T-helper 2 cell treated with Interferon-gamma antibody and Interleukin-4, amounts not matched to agents 5 μg/mL and 100 μg/mL, for 36 hours (primary cell): ENCODE measurements at regions not wholly inside any gene's neighbourhood (a gene's known extent, or its start where the extent isn't known, plus 50 kb on each side); places are given as distances from the start of the nearest gene placed in this dataset.

Experiments
- DNase-seq: peaks from one replicate; pipeline ENCODE4 v3.0.0; 2021; ENCODE audit warnings: low spot score
- H3K27ac Mint-ChIP-seq: one replicate; pipeline ENCODE4 v1.8.0; 2021; ENCODE audit warnings: mild to moderate bottlenecking, mixed read lengths
- H3K27me3 Mint-ChIP-seq: one replicate; pipeline ENCODE4 v1.8.0; 2021; ENCODE audit warnings: low read depth, mixed read lengths
- H3K36me3 Mint-ChIP-seq: one replicate; pipeline ENCODE4 v1.8.0; 2021; ENCODE audit warnings: low read depth, mixed read lengths
- H3K4me1 Mint-ChIP-seq: one replicate; pipeline ENCODE4 v1.8.0; 2021; ENCODE audit warnings: low read depth, mixed read lengths
- H3K4me3 Mint-ChIP-seq: one replicate; pipeline ENCODE4 v1.8.0; 2022; ENCODE audit warnings: mild to moderate bottlenecking, moderate library complexity, mixed read lengths
- H3K9me3 Mint-ChIP-seq: one replicate; pipeline ENCODE4 v1.8.0; 2021; ENCODE audit warnings: mixed read lengths

GRCh38 chr16:55041540-55042234, 111.0 kb downstream of the IRX5 start:
- Mint-ChIP-seq H3K36me3 (no peaks in the 10 kb centered on the region), H3K4me1 (no peaks in the 10 kb centered on the region), H3K27ac (no peak overlapping the region), H3K9me3 (no peaks in the 10 kb centered on the region), H3K27me3 (no peaks in the 10 kb centered on the region), H3K4me3 (no peak overlapping the region)
- DNase-seq = no peak

GRCh38 chr16:55042556-55043432, 112.1 kb downstream of the IRX5 start:
- DNase-seq = no peak
- no peaks in the 10 kb centered on the region for H3K4me1 Mint-ChIP-seq
- no peaks in the 10 kb centered on the region for H3K27me3 Mint-ChIP-seq
- no peaks in the 10 kb centered on the region for H3K36me3 Mint-ChIP-seq
- H3K27ac Mint-ChIP-seq = no peak overlapping the region
- no peak overlapping the region for H3K4me3 Mint-ChIP-seq
- no peaks in the 10 kb centered on the region for H3K9me3 Mint-ChIP-seq

- Mint-ChIP-seq H3K36me3 (no peaks in the 10 kb centered on the region), H3K9me3 (no peaks in the 10 kb centered on the region), H3K27me3 (no peaks in the 10 kb centered on the region), H3K27ac (no peak overlapping the region), H3K4me1 (no peaks in the 10 kb centered on the region), H3K4me3 (no peak overlapping the region)
- no peak for DNase-seq
These were observed 112.8 kb downstream of the IRX5 start for GRCh38 chr16:55043499-55043898.

GRCh38 chr16:55044201-55044975, 113.7 kb downstream of the IRX5 start:
- Mint-ChIP-seq H3K27me3 (no peaks in the 10 kb centered on the region), H3K27ac (no peak overlapping the region), H3K9me3 (no peaks in the 10 kb centered on the region), H3K4me1 (no peaks in the 10 kb centered on the region), H3K4me3 (no peak overlapping the region), H3K36me3 (no peaks in the 10 kb centered on the region)
- no peak for DNase-seq

GRCh38 chr16:55045329-55045728, 114.7 kb downstream of the IRX5 start:
- no peak for DNase-seq
- no peaks in the 10 kb centered on the region for H3K9me3 Mint-ChIP-seq
- H3K4me1 Mint-ChIP-seq = no peaks in the 10 kb centered on the region
- H3K36me3 Mint-ChIP-seq = no peaks in the 10 kb centered on the region
- no peak overlapping the region for H3K4me3 Mint-ChIP-seq
- H3K27me3 Mint-ChIP-seq = no peaks in the 10 kb centered on the region
- H3K27ac Mint-ChIP-seq = no peak overlapping the region

GRCh38 chr16:55045756-55046460, 115.2 kb downstream of the IRX5 start:
- H3K4me3 Mint-ChIP-seq = no peak overlapping the region
- no peaks in the 10 kb centered on the region for H3K27me3 Mint-ChIP-seq
- H3K4me1 Mint-ChIP-seq = no peaks in the 10 kb centered on the region
- no peaks in the 10 kb centered on the region for H3K9me3 Mint-ChIP-seq
- DNase-seq = no peak
- no peaks in the 10 kb centered on the region for H3K36me3 Mint-ChIP-seq
- no peak overlapping the region for H3K27ac Mint-ChIP-seq

GRCh38 chr16:55046513-55046912, 115.8 kb downstream of the IRX5 start:
- H3K27ac Mint-ChIP-seq = no peak overlapping the region
- H3K27me3 Mint-ChIP-seq = no peaks in the 10 kb centered on the region
- no peaks in the 10 kb centered on the region for H3K9me3 Mint-ChIP-seq
- no peak for DNase-seq
- H3K4me3 Mint-ChIP-seq = no peak overlapping the region
- no peaks in the 10 kb centered on the region for H3K4me1 Mint-ChIP-seq
- no peaks in the 10 kb centered on the region for H3K36me3 Mint-ChIP-seq

- Mint-ChIP-seq H3K9me3 (no peaks in the 10 kb centered on the region), H3K4me1 (no peaks in the 10 kb centered on the region), H3K36me3 (no peaks in the 10 kb centered on the region), H3K27me3 (no peaks in the 10 kb centered on the region), H3K4me3 (no peak overlapping the region), H3K27ac (no peak overlapping the region)
- DNase-seq = no peak
These were observed 116.3 kb downstream of the IRX5 start for GRCh38 chr16:55046916-55047315.

GRCh38 chr16:55047331-55047730, 116.7 kb downstream of the IRX5 start:
- H3K4me1 Mint-ChIP-seq = no peaks in the 10 kb centered on the region
- no peaks in the 10 kb centered on the region for H3K36me3 Mint-ChIP-seq
- no peaks in the 10 kb centered on the region for H3K9me3 Mint-ChIP-seq
- H3K27me3 Mint-ChIP-seq = no peaks in the 10 kb centered on the region
- no peak overlapping the region for H3K27ac Mint-ChIP-seq
- no peak for DNase-seq
- no peak overlapping the region for H3K4me3 Mint-ChIP-seq

GRCh38 chr16:55047903-55048497, 117.3 kb downstream of the IRX5 start:
- Mint-ChIP-seq H3K27ac (no peak overlapping the region), H3K9me3 (no peaks in the 10 kb centered on the region), H3K36me3 (no peaks in the 10 kb centered on the region), H3K4me1 (no peaks in the 10 kb centered on the region), H3K27me3 (no peaks in the 10 kb centered on the region), H3K4me3 (no peak overlapping the region)
- no peak for DNase-seq

GRCh38 chr16:55048745-55049144, 118.1 kb downstream of the IRX5 start:
- H3K4me3 Mint-ChIP-seq = no peak overlapping the region
- H3K36me3 Mint-ChIP-seq = no peaks in the 10 kb centered on the region
- no peaks in the 10 kb centered on the region for H3K4me1 Mint-ChIP-seq
- H3K27ac Mint-ChIP-seq = no peak overlapping the region
- no peak for DNase-seq
- H3K27me3 Mint-ChIP-seq = no peaks in the 10 kb centered on the region
- H3K9me3 Mint-ChIP-seq = no peaks in the 10 kb centered on the region

- no peak for DNase-seq
- no peaks in the 10 kb centered on the region for H3K9me3 Mint-ChIP-seq
- H3K4me3 Mint-ChIP-seq = no peak overlapping the region
- no peaks in the 10 kb centered on the region for H3K4me1 Mint-ChIP-seq
- H3K27me3 Mint-ChIP-seq = peaks cover 16% of the 10 kb centered on the region
- no peak overlapping the region for H3K27ac Mint-ChIP-seq
- H3K36me3 Mint-ChIP-seq = no peaks in the 10 kb centered on the region
These were observed 121.1 kb downstream of the IRX5 start for GRCh38 chr16:55051571-55052347.

- DNase-seq = no peak
- no peak overlapping the region for H3K4me3 Mint-ChIP-seq
- no peak overlapping the region for H3K27ac Mint-ChIP-seq
- peaks cover 22% of the 10 kb centered on the region for H3K27me3 Mint-ChIP-seq
- no peaks in the 10 kb centered on the region for H3K9me3 Mint-ChIP-seq
- H3K36me3 Mint-ChIP-seq = no peaks in the 10 kb centered on the region
- no peaks in the 10 kb centered on the region for H3K4me1 Mint-ChIP-seq
These were observed 121.7 kb downstream of the IRX5 start for GRCh38 chr16:55052348-55052734.
